ENCODE measurements at regions not wholly inside any gene's neighbourhood (a gene's known extent, or its start where the extent isn't known, plus 50 kb on each side); places are given as distances from the start of the nearest gene placed in this dataset.

DNA sequence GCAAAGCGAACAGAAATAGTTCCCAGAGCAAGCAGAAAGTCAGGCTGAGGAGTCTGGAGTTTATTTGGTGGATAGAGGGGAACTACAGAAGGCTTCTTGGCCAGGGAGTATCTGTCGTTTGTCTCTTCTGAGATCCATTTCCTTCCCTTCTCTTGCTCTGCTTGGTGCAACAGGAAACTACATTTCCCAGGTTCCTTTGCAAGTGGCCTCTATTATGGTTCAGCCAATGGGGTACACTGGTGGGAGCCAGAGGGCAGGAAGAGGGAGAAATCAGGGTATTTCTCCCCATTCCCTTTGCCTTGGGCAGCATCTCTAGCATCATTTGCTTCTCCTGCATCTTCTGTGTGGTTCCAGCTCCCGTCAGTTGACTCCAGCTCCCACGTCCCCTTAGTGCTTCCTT, 142.1 kb downstream of the BCOR start:
- H3K4me3 ChIP-seq, result no peak overlapping the region
- no peak for DNase-seq
- TF ChIP-seq, protein P1, sequence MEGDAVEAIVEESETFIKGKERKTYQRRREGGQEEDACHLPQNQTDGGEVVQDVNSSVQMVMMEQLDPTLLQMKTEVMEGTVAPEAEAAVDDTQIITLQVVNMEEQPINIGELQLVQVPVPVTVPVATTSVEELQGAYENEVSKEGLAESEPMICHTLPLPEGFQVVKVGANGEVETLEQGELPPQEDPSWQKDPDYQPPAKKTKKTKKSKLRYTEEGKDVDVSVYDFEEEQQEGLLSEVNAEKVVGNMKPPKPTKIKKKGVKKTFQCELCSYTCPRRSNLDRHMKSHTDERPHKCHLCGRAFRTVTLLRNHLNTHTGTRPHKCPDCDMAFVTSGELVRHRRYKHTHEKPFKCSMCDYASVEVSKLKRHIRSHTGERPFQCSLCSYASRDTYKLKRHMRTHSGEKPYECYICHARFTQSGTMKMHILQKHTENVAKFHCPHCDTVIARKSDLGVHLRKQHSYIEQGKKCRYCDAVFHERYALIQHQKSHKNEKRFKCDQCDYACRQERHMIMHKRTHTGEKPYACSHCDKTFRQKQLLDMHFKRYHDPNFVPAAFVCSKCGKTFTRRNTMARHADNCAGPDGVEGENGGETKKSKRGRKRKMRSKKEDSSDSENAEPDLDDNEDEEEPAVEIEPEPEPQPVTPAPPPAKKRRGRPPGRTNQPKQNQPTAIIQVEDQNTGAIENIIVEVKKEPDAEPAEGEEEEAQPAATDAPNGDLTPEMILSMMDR (IDR thresholded peaks at IDR 0.05), result no peak
- TF ChIP-seq POLR2A (IDR thresholded peaks at IDR 0.05), result no peak
- intact Hi-C loops (cut with DNase I), result no loop called here
- no peak for ATAC-seq
- H3K27ac ChIP-seq, result no peak overlapping the region
- no peaks in the 10 kb centered on the region for H3K36me3 ChIP-seq (replicated peaks in 1 of 2; ENCODE audit: insufficient read depth in 1 of 2, low read depth in 2 of 2)
- no peaks in the 10 kb centered on the region for H3K9me3 ChIP-seq
- 87 to 90% methylated on average over 2 to 3 of the region's 4 CpGs for WGBS, 2 donors
- H3K27me3 ChIP-seq, result no peaks in the 10 kb centered on the region
- peaks cover 10% of the 10 kb centered on the region for H3K4me1 ChIP-seq

DNA sequence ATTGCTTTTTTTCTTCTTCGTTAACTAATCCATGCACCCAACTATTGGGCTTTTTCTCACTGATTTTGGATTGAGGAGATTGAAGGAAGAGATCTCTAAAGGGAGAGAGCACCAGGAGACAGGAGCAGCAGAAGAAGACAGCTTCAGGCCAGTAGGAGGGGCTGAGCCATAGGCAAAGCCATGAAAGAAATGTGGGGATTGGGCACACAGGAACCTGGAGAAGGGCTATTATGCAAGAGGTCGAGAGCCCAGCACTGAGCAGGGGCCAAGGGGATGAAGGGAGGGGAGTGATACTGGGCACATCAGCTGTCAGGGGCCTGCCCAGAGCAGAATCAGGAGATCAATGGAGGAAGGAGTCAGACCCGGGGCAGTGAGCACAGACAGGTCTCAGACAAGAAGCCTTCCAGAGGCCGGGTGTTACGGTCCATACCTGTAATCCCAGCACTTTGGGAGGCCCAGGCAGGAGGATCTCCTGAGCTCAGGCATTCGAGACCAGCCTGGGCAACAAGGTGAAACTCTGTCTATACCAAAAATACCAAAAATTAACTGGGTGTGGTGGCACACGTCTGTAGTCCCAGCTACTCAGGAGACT, 140.9 kb downstream of the BCOR start:
- intact Hi-C loops (cut with DNase I), result no loop called here
- 71 to 75% methylated on average over 2 to 5 of the region's 7 CpGs for WGBS, 2 donors
- H3K27me3 ChIP-seq, result no peaks in the 10 kb centered on the region

DNA sequence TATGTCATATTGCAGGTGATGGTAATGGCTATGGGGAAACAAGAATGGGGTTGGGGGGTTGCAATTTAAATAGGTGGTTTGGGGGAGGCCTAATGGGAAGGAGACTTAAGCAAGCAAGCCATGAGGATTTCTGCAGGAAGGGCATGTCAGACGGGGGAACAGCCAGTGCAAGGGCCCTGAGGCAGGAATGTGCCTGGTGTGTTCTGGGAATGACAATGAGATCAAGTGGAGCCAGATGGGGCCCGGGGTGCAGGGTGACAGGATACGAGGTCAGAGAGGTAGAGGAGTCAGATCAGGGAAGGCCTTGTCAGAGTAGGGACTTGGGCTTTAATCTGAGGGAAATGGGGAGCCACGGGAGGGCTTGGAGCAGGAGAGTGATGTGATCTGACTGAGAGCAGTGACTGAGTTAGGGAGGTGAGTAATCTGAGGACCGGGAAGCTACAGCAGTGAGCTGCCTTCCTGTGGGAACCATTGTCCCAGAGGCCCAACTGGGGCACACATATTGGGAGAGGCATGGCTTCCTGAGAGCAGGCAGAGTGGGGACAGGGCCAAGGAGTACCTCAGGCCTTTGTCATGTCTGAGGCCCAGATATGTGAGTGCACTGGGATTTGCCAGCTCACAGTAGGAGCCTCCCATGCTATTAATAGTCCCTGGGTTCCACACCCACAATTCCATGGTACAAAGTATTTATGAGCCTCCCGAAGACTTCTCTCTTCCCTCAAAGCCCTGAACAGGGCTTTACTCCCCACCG, 139.8 kb downstream of the BCOR start:
- DNase-seq, result no peak
- Histone ChIP-seq H3K4me3 (no peak overlapping the region), H3K27me3 (no peaks in the 10 kb centered on the region), H3K27ac (no peak overlapping the region), H3K9me3 (no peaks in the 10 kb centered on the region), H3K36me3 (replicated peaks in 1 of 2; ENCODE audit: insufficient read depth in 1 of 2, low read depth in 2 of 2) (no peaks in the 10 kb centered on the region), H3K4me1 (peaks cover 10% of the 10 kb centered on the region)
- no peak for TF ChIP-seq POLR2A (IDR thresholded peaks at IDR 0.05)
- TF ChIP-seq, protein P1 (IDR thresholded peaks at IDR 0.05), result no peak
- ATAC-seq, result no peak
- WGBS, 2 donors, result 90 to 94% methylated on average over 4 to 5 of the region's 7 CpGs
- intact Hi-C loops (cut with DNase I), result no loop called here

More for the DNA sequence above, 140.9 kb downstream of the BCOR start:
- H3K4me1 ChIP-seq, result peaks cover 10% of the 10 kb centered on the region
- TF ChIP-seq, protein P1 (IDR thresholded peaks at IDR 0.05), result no peak
- TF ChIP-seq POLR2A (IDR thresholded peaks at IDR 0.05), result no peak
- no peaks in the 10 kb centered on the region for H3K36me3 ChIP-seq (replicated peaks in 1 of 2; ENCODE audit: insufficient read depth in 1 of 2, low read depth in 2 of 2)
- no peaks in the 10 kb centered on the region for H3K9me3 ChIP-seq
- ATAC-seq (no peak), DNase-seq (no peak)
- no peak overlapping the region for H3K4me3 ChIP-seq
- no peak overlapping the region for H3K27ac ChIP-seq

DNA sequence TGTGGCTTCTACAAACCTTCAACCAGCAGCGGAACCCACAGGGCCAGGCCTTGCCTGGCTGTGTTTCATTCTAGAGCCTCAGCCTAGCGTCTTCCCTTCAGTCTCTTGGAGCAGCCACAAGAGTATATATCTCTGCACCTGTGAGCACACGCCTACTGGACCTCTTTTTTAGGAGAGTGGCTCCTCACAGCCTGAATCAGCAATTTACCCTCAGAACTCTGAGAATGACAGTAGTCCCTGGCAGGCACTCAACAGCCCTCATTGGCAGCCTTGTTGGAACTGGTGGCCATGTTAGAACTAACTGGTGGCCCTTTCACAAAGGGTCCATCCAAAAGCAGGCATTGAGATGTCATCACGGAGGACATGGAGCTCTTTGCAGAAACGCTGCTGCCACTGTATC, 138.9 kb downstream of the BCOR start:
- ATAC-seq (no peak), DNase-seq (no peak)
- no peaks in the 10 kb centered on the region for H3K9me3 ChIP-seq
- H3K27me3 ChIP-seq, result no peaks in the 10 kb centered on the region
- WGBS, 2 donors, result 95% methylated on average over 3 of the region's 5 CpGs; no CpG with 5 or more reads in 1 of the 2 donors
- H3K27ac ChIP-seq, result no peak overlapping the region
- H3K4me1 ChIP-seq, result peaks cover 5% of the 10 kb centered on the region
- no peak overlapping the region for H3K4me3 ChIP-seq
- TF ChIP-seq, protein P1 (IDR thresholded peaks at IDR 0.05), result no peak
- no peak for TF ChIP-seq POLR2A (IDR thresholded peaks at IDR 0.05)
- intact Hi-C loops (cut with DNase I), result no loop called here
- H3K36me3 ChIP-seq (replicated peaks in 1 of 2; ENCODE audit: insufficient read depth in 1 of 2, low read depth in 2 of 2), result no peaks in the 10 kb centered on the region

Data from body of pancreas (tissue), 4 donors.